GM13976 (cell line): ENCODE measurements at regions not wholly inside any gene's neighbourhood (a gene's known extent, or its start where the extent isn't known, plus 50 kb on each side); places are given as distances from the start of the nearest gene placed in this dataset.
"Not testable (repeated sequence)": the region's sequence is repeated elsewhere in the genome, so short reads cannot be mapped to it uniquely, and the experiment has no call there.

Experiments used
- DNase-seq: peaks from one replicate; pipeline ENCODE4 v3.0.0; 2012; ENCODE audit warnings: low spot score
- CTCF ChIP-seq: IDR thresholded peaks from 2 replicates; pipeline ENCODE4 v1.5.1; 2012; ENCODE audit warnings: borderline replicate concordance, mild to moderate bottlenecking; ENCODE audit not compliant: insufficient read depth; ENCODE audit errors: extremely low read depth, missing control alignments, control extremely low read depth
- in situ Hi-C: fragments of 300-500 bp; cut with MboI; formaldehyde crosslinking; loops from one replicate; pipeline ENCODE4 v1.12.0; 2022; ENCODE audit warnings: low sequenced_read_pairs, mixed read lengths, inconsistent platforms; ENCODE audit not compliant: unreplicated experiment

GRCh38 chr12:73677520-73678291 is 859.9 kb upstream of the ATXN7L3B start:
- no peak for DNase-seq
- no peak for TF ChIP-seq CTCF
- in situ Hi-C loops = no loop called here

- DNase-seq = no peak
- TF ChIP-seq CTCF = no peak
- in situ Hi-C loops = no loop called here
Observed at GRCh38 chr12:73678335-73678734, 859.3 kb upstream of the ATXN7L3B start.

GRCh38 chr12:73699318-73699717 is 838.3 kb upstream of the ATXN7L3B start:
- DNase-seq = no peak
- no peak for TF ChIP-seq CTCF
- in situ Hi-C loops = no loop called here

GRCh38 chr12:73714655-73715054 is 823.0 kb upstream of the ATXN7L3B start:
- no peak for DNase-seq
- in situ Hi-C loops = no loop called here
- no peak for TF ChIP-seq CTCF

- DNase-seq, in situ Hi-C loops: not testable (repeated sequence)
Observed at GRCh38 chr12:73716143-73716542, 821.5 kb upstream of the ATXN7L3B start.

- in situ Hi-C loops = no loop called here
- no peak for TF ChIP-seq CTCF
- DNase-seq = no peak
Observed at GRCh38 chr12:73719223-73719622, 818.4 kb upstream of the ATXN7L3B start.

GRCh38 chr12:73726881-73727280 is 810.8 kb upstream of the ATXN7L3B start:
- in situ Hi-C loops = no loop called here
- no peak for DNase-seq
- TF ChIP-seq CTCF = no peak
